Colonic mucosa (tissue), 4 donors: ENCODE measurements at regions not wholly inside any gene's neighbourhood (a gene's known extent, or its start where the extent isn't known, plus 50 kb on each side); places are given as distances from the start of the nearest gene placed in this dataset.

Experiments used
- DNase-seq: peaks from one replicate; pipeline ENCODE4 v3.0.0-alpha.2; 2020
- H3K27ac ChIP-seq: fragments of 200-600 bp; one replicate; pipeline ENCODE4 v1.8.0; 2021
- H3K27me3 ChIP-seq: fragments of 200-600 bp; one replicate; pipeline ENCODE4 v1.8.0; 2021
- H3K36me3 ChIP-seq: fragments of 200-600 bp; one replicate; pipeline ENCODE4 v1.8.0; 2021
- H3K4me1 ChIP-seq: fragments of 200-600 bp; one replicate; pipeline ENCODE4 v1.8.0; 2021; ENCODE audit warnings: mild to moderate bottlenecking
- H3K4me3 ChIP-seq: fragments of 200-600 bp; one replicate; pipeline ENCODE4 v1.8.0; 2021
- H3K9ac ChIP-seq, 2 donors: one replicate each; pipeline ENCODE4 v1.7.0; 2013; ENCODE audit warnings: control low read depth in 2 of 2, low read depth in 2 of 2, low read length in 2 of 2
- H3K9me3 ChIP-seq: fragments of 200-600 bp; one replicate; pipeline ENCODE4 v1.8.0; 2021
- CTCF ChIP-seq: fragments of 200-600 bp; IDR thresholded peaks from one replicate; pipeline ENCODE4 v1.8.0; 2022; ENCODE audit warnings: antibody characterized with exemption, mild to moderate bottlenecking
- intact Hi-C: fragments of 100-400 bp; cut with DNase I; formaldehyde crosslinking; loops from one replicate; pipeline ENCODE4 v1.14.1; 2022
- donor health status: healthy.
- donor health status: DM: no; HTN: no; CAD: no.
- donor health status: DM: no; HTN: no; CAD: no.

- H3K36me3 ChIP-seq = no peaks in the 10 kb centered on the region
- no peaks in the 10 kb centered on the region for H3K27me3 ChIP-seq
- H3K27ac ChIP-seq = no peak overlapping the region
- DNase-seq = no peak
- no peak for TF ChIP-seq CTCF
- no peak overlapping the region for H3K4me3 ChIP-seq
- H3K4me1 ChIP-seq = no peaks in the 10 kb centered on the region
- H3K9ac ChIP-seq = no peak overlapping the region
- no peaks in the 10 kb centered on the region for H3K9me3 ChIP-seq
- intact Hi-C loops = loop anchor here (10.0 kb wide), 1 partner anchor 161 kb away; no protein-coding TSS in a partner anchor
These were observed 1267.6 kb downstream of the OTOL1 start for GRCh38 chr3:162764051-162764807.

GRCh38 chr3:162764808-162765071 lies 1268.1 kb downstream of the OTOL1 start:
- Histone ChIP-seq H3K4me3 (no peak overlapping the region), H3K36me3 (no peaks in the 10 kb centered on the region), H3K9me3 (no peaks in the 10 kb centered on the region), H3K4me1 (no peaks in the 10 kb centered on the region), H3K27me3 (no peaks in the 10 kb centered on the region), H3K9ac (no peak overlapping the region), H3K27ac (no peak overlapping the region)
- no peak for DNase-seq
- intact Hi-C loops = loop anchor here (10.0 kb wide), 1 partner anchor 160 kb away; no protein-coding TSS in a partner anchor
- no peak for TF ChIP-seq CTCF

- no peak for DNase-seq
- intact Hi-C loops = loop anchor here (10.0 kb wide), 1 partner anchor 159 kb away; no protein-coding TSS in a partner anchor
These were observed 1268.9 kb downstream of the OTOL1 start for GRCh38 chr3:162765524-162765923.

GRCh38 chr3:162769564-162769963 lies 1273.0 kb downstream of the OTOL1 start:
- no peaks in the 10 kb centered on the region for H3K4me1 ChIP-seq
- no peak for DNase-seq
- H3K4me3 ChIP-seq = no peak overlapping the region
- no peak overlapping the region for H3K9ac ChIP-seq
- H3K27me3 ChIP-seq = no peaks in the 10 kb centered on the region
- H3K9me3 ChIP-seq = no peaks in the 10 kb centered on the region
- TF ChIP-seq CTCF = no peak
- intact Hi-C loops = loop anchor here (10.0 kb wide), 1 partner anchor 155 kb away; no protein-coding TSS in a partner anchor
- H3K36me3 ChIP-seq = no peaks in the 10 kb centered on the region
- no peak overlapping the region for H3K27ac ChIP-seq

More at GRCh38 chr3:162765524-162765923, 1268.9 kb downstream of the OTOL1 start:
- Histone ChIP-seq H3K9ac (no peak overlapping the region), H3K27me3 (no peaks in the 10 kb centered on the region), H3K9me3 (no peaks in the 10 kb centered on the region), H3K4me3 (no peak overlapping the region), H3K27ac (no peak overlapping the region), H3K36me3 (no peaks in the 10 kb centered on the region), H3K4me1 (no peaks in the 10 kb centered on the region)
- TF ChIP-seq CTCF = no peak

- DNase-seq = no peak
- TF ChIP-seq CTCF = no peak
- intact Hi-C loops = no loop called here
- H3K27me3 ChIP-seq = no peaks in the 10 kb centered on the region
- H3K9me3 ChIP-seq = no peaks in the 10 kb centered on the region
- no peaks in the 10 kb centered on the region for H3K4me1 ChIP-seq
- H3K4me3 ChIP-seq = no peak overlapping the region
- no peak overlapping the region for H3K9ac ChIP-seq
- H3K27ac ChIP-seq = no peak overlapping the region
- H3K36me3 ChIP-seq = no peaks in the 10 kb centered on the region
These were observed 1273.9 kb downstream of the OTOL1 start for GRCh38 chr3:162770551-162770950.
